IMR-90 (cell line): ENCODE measurements at regions not wholly inside any gene's neighbourhood (a gene's known extent, or its start where the extent isn't known, plus 50 kb on each side); places are given as distances from the start of the nearest gene placed in this dataset.

ENCODE experiments used
- ATAC-seq: fragments of 200-7000 bp; cut with Tn5 transposase; 2 replicates; pipeline ENCODE4 v1.9.1; 2020; ENCODE audit warnings: low read depth, mild to moderate bottlenecking, moderate library complexity
- BruUV-seq: library from RNA; stranded (reverse); fragments of 400-500 nt; replicated peaks from 2 replicates; lab custom pipeline; 2021; lab: Mats Ljungman, UMichigan
- CTCF ChIA-PET: fragments of 300-600 bp; formaldehyde crosslinking; extraction: SDS; loops from one replicate; lab custom pipeline; 2021; ENCODE audit warnings: antibody characterized with exemption; lab: Yijun Ruan, JAX
- POLR2A ChIA-PET: fragments of 300-600 bp; sonication (Branson Sonifier 250); formaldehyde crosslinking; loops from one replicate; lab custom pipeline; 2022; ENCODE audit warnings: antibody characterized with exemption; ENCODE audit not compliant: unreplicated experiment; lab: Charles Lee
- DNase-seq: peaks from one replicate; pipeline ENCODE4 v3.0.0; 2013
- H2AFZ ChIP-seq: replicated peaks from 2 replicates; pipeline ENCODE3; 2013; ENCODE audit warnings: low read length, mild to moderate bottlenecking; ENCODE audit not compliant: poor library complexity
- H2AK5ac ChIP-seq: 2 replicates; pipeline ENCODE4 v1.6.1; 2013; ENCODE audit warnings: low read depth, low read length, inconsistent platforms
- H2AK9ac ChIP-seq: replicated peaks from 2 replicates; pipeline ENCODE3; 2013; ENCODE audit warnings: mild to moderate bottlenecking, low read depth, low read length, moderate library complexity; ENCODE audit not compliant: poor library complexity
- H2BK120ac ChIP-seq: 2 replicates; pipeline ENCODE4 v1.6.1; 2013; ENCODE audit warnings: low read depth, low read length, inconsistent platforms
- H2BK15ac ChIP-seq: 3 replicates; pipeline ENCODE4 v1.6.1; 2013; ENCODE audit warnings: low read depth, low read length, inconsistent platforms
- H2BK20ac ChIP-seq: 2 replicates; pipeline ENCODE4 v1.6.1; 2013; ENCODE audit warnings: low read depth, mild to moderate bottlenecking, inconsistent platforms, low read length, moderate library complexity
- H2BK5ac ChIP-seq: 2 replicates; pipeline ENCODE4 v1.6.1; 2013; ENCODE audit warnings: mild to moderate bottlenecking, low read depth, low read length, inconsistent platforms; ENCODE audit not compliant: poor library complexity, severe bottlenecking
- H3K14ac ChIP-seq: replicated peaks from 2 replicates; pipeline ENCODE4 v1.6.1; 2013; ENCODE audit warnings: low read depth, low read length, inconsistent platforms
- H3K18ac ChIP-seq: 2 replicates; pipeline ENCODE4 v1.6.1; 2013; ENCODE audit warnings: low read depth, low read length, control low read depth
- H3K23ac ChIP-seq: 2 replicates; pipeline ENCODE4 v1.6.1; 2013; ENCODE audit warnings: low read depth, low read length, inconsistent platforms
- H3K27ac ChIP-seq: 2 replicates; pipeline ENCODE4 v1.5.1; 2013; ENCODE audit warnings: mild to moderate bottlenecking, control low read depth, low read length; ENCODE audit not compliant: insufficient read depth
- H3K27me3 ChIP-seq: 2 replicates; pipeline ENCODE4 v1.6.1; 2013; ENCODE audit warnings: low read length; ENCODE audit not compliant: control insufficient read depth, insufficient read depth
- H3K36me3 ChIP-seq: 2 replicates; pipeline ENCODE4 v1.6.1; 2013; ENCODE audit warnings: low read length, mixed read lengths; ENCODE audit not compliant: control insufficient read depth, insufficient read depth
- H3K4ac ChIP-seq: 2 replicates; pipeline ENCODE4 v1.6.1; 2013; ENCODE audit warnings: low read depth, low read length, inconsistent platforms
- H3K4me1 ChIP-seq: 2 replicates; pipeline ENCODE4 v1.6.1; 2013; ENCODE audit warnings: low read length, mixed read lengths; ENCODE audit not compliant: control insufficient read depth, insufficient read depth
- H3K4me2 ChIP-seq: 2 replicates; pipeline ENCODE4 v1.6.1; 2013; ENCODE audit warnings: low read depth, mild to moderate bottlenecking, control low read depth, low read length, moderate library complexity
- H3K4me3 ChIP-seq: 2 replicates; pipeline ENCODE4 v1.5.1; 2013; ENCODE audit warnings: low read depth, mild to moderate bottlenecking, control low read depth, low read length, moderate library complexity; ENCODE audit not compliant: insufficient read depth
- H3K56ac ChIP-seq: 2 replicates; pipeline ENCODE4 v1.6.1; 2013; ENCODE audit warnings: low read length, inconsistent platforms; ENCODE audit not compliant: insufficient read depth; ENCODE audit errors: extremely low read depth
- H3K79me1 ChIP-seq, 2 experiments: 2 replicates each; pipeline ENCODE4 v1.6.1; 2013; ENCODE audit warnings: low read length in 2 of 2, inconsistent platforms in 1 of 2, low read depth in 1 of 2
- H3K9ac ChIP-seq: 2 replicates; pipeline ENCODE4 v1.6.1; 2013; ENCODE audit warnings: low read depth, low read length, control low read depth
- H3K9me1 ChIP-seq: 2 replicates; pipeline ENCODE4 v1.6.1; 2013; ENCODE audit warnings: low read length, inconsistent platforms; ENCODE audit not compliant: insufficient read depth
- H3K9me3 ChIP-seq: 2 replicates; pipeline ENCODE4 v1.6.1; 2013; ENCODE audit warnings: low read length; ENCODE audit not compliant: control insufficient read depth, insufficient read depth
- H4K20me1 ChIP-seq: 2 replicates; pipeline ENCODE4 v1.6.1; 2013; ENCODE audit warnings: low read length, inconsistent platforms; ENCODE audit not compliant: insufficient read depth
- H4K5ac ChIP-seq: 2 replicates; pipeline ENCODE4 v1.6.1; 2013; ENCODE audit warnings: mild to moderate bottlenecking, low read depth, low read length, control low read depth
- H4K8ac ChIP-seq, 2 experiments: 2 replicates each; pipeline ENCODE4 v1.6.1; 2013; ENCODE audit warnings: low read depth in 2 of 2, low read length in 2 of 2, control low read depth in 1 of 2, inconsistent platforms in 1 of 2
- H4K91ac ChIP-seq: 2 replicates; pipeline ENCODE4 v1.6.1; 2013; ENCODE audit warnings: low read depth, low read length, inconsistent platforms; ENCODE audit not compliant: insufficient read depth
- BHLHE40 ChIP-seq: fragments of 150-350 bp; IDR thresholded peaks from 2 replicates; pipeline ENCODE4 v1.6.1; 2016; ENCODE audit warnings: mild to moderate bottlenecking, low read depth, low read length
- CEBPB ChIP-seq: IDR thresholded peaks from 2 replicates; pipeline ENCODE4 v1.6.1; 2012; ENCODE audit warnings: low read depth, low read length, improper control_type of control experiment
- FOS ChIP-seq: fragments of 150-350 bp; IDR thresholded peaks from 2 replicates; pipeline ENCODE4 v1.6.1; 2016; ENCODE audit warnings: low read depth, low read length
- MAFK ChIP-seq: IDR thresholded peaks from 2 replicates; pipeline ENCODE4 v1.6.1; 2012; ENCODE audit warnings: low read depth, low read length, improper control_type of control experiment
- MAZ ChIP-seq: IDR thresholded peaks from 2 replicates; pipeline ENCODE4 v1.6.1; 2012; ENCODE audit warnings: low read depth, mild to moderate bottlenecking, low read length, improper control_type of control experiment, moderate library complexity, borderline replicate concordance
- MXI1 ChIP-seq: IDR thresholded peaks from 2 replicates; pipeline ENCODE4 v1.6.1; 2012; ENCODE audit warnings: low read depth, mild to moderate bottlenecking, low read length, moderate library complexity, borderline replicate concordance
- NFE2L2 ChIP-seq: fragments of 150-350 bp; IDR thresholded peaks from 2 replicates; pipeline ENCODE4 v1.6.1; 2016; ENCODE audit warnings: low read depth, mild to moderate bottlenecking, low read length
- POLR2A ChIP-seq: IDR thresholded peaks from 2 replicates; pipeline ENCODE4 v1.6.1; 2012; ENCODE audit warnings: mild to moderate bottlenecking, low read depth, low read length
- RAD21 ChIP-seq: IDR thresholded peaks from 2 replicates; pipeline ENCODE4 v1.6.1; 2012; ENCODE audit warnings: low read length, improper control_type of control experiment
- RCOR1 ChIP-seq: IDR thresholded peaks from 2 replicates; pipeline ENCODE4 v1.6.1; 2012; ENCODE audit warnings: mild to moderate bottlenecking, low read length, improper control_type of control experiment; ENCODE audit not compliant: insufficient replicate concordance
- RFX5 ChIP-seq: IDR thresholded peaks from 2 replicates; pipeline ENCODE4 v1.8.0; 2012; ENCODE audit warnings: low read depth, mild to moderate bottlenecking, low read length, moderate library complexity
- SMC3 ChIP-seq: fragments of 150-350 bp; IDR thresholded peaks from 2 replicates; pipeline ENCODE4 v1.6.1; 2016; ENCODE audit warnings: low read depth, mild to moderate bottlenecking, antibody characterized with exemption, low read length, moderate library complexity
- WGBS, 2 experiments: methylation state at CpG; one replicate each; pipeline versions ENCODE4 v1.1.5 to v1.1.7; 2013; ENCODE audit warnings: missing lambda C conversion rate in 2 of 2; ENCODE audit not compliant: insufficient read length in 1 of 2; ENCODE audit errors: extremely low coverage in 2 of 2; 5-methylcytosine and 5-hydroxymethylcytosine counted together
- dilution Hi-C: fragments of 300-500 bp; cut with HindIII; formaldehyde crosslinking; loops from one replicate; pipeline ENCODE4 v1.14.3; 2018; ENCODE audit warnings: low sequenced_read_pairs; ENCODE audit not compliant: unreplicated experiment
- in situ Hi-C: fragments of 300-500 bp; cut with MboI; formaldehyde crosslinking; loops from 3 replicates; pipeline ENCODE4 v1.14.3; 2019; ENCODE audit warnings: low sequenced_read_pairs, inconsistent platforms, mixed read lengths
- intact Hi-C: fragments of 100-400 bp; cut with micrococcal nuclease; formaldehyde crosslinking; loops from 2 replicates; pipeline ENCODE4 v1.10.0; 2022
- TF ChIP-seq, protein P1 (sequence below): fragments of 150-350 bp; IDR thresholded peaks from 2 replicates; pipeline ENCODE4 v1.6.1; 2017; ENCODE audit warnings: mild to moderate bottlenecking, antibody characterized with exemption, low read length, low read depth
- TF ChIP-seq, protein P2 (sequence below): conservative IDR thresholded peaks from 2 replicates; pipeline ENCODE4 v1.5.1; 2012; ENCODE audit warnings: mild to moderate bottlenecking, low read depth, low read length, improper control_type of control experiment
- TF ChIP-seq, protein P3 (sequence below): fragments of 150-350 bp; IDR thresholded peaks from 2 replicates; pipeline ENCODE4 v1.6.1; 2016; ENCODE audit warnings: low read depth, mild to moderate bottlenecking, low read length, moderate library complexity, borderline replicate concordance

DNA sequence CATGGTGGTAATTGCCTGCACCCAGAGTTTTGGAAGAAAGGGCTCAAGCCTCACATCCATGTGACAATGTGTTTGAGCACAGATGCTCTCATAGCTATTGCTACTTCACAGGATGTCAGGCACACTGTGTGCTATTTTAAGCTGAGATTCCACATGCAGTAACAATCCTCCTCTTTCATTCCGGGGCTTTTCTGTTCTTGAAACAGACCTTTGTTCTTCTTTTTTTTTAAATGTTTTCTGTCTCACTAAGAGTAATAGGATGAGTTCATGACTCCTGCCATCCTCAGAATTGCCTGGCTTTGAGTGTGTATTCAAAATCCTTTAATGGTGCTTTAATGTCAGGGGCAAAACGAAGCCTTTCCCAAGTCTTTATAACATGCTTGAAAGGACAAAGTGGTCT, 198.9 kb downstream of the ABCC12 start:
- Histone ChIP-seq H3K18ac (no peak overlapping the region), H3K27me3 (peaks cover 2% of the 10 kb centered on the region; the same call in 1 of the 2 replicates), H2BK5ac (no peak overlapping the region), H2AFZ (no peak overlapping the region), H3K79me1 (no peaks in the 10 kb centered on the region), H3K4ac (no peak overlapping the region), H2BK120ac (no peak overlapping the region), H2BK15ac (no peak overlapping the region), H4K8ac (no peak overlapping the region), H3K56ac (no peak overlapping the region), H2AK5ac (no peak overlapping the region), H4K5ac (no peak overlapping the region), H3K4me1 (no peaks in the 10 kb centered on the region), H3K36me3 (no peaks in the 10 kb centered on the region), H2BK20ac (no peak overlapping the region), H2AK9ac (no peak overlapping the region), H4K20me1 (no peaks in the 10 kb centered on the region), H3K27ac (no peak overlapping the region), H3K4me3 (no peak overlapping the region), H3K14ac (no peak overlapping the region), H4K91ac (no peak overlapping the region), H3K9ac (no peak overlapping the region), H3K9me3 (no peaks in the 10 kb centered on the region), H3K23ac (no peak overlapping the region), H3K4me2 (no peak overlapping the region), H3K9me1 (no peaks in the 10 kb centered on the region)
- no peak for ATAC-seq
- POLR2A ChIA-PET = no interaction called here
- 0% methylated on average over 1 of the region's 2 CpGs; no CpG with 5 or more reads in 1 of the 2 experiments for WGBS, 2 experiments
- BruUV-seq = no TSS peak
- TF ChIP-seq RCOR1 (no peak), FOS (no peak), RFX5 (no peak), MXI1 (no peak), CEBPB (no peak), MAZ (no peak), RAD21 (no peak), NFE2L2 (no peak), POLR2A (no peak), MAFK (no peak), SMC3 (no peak), BHLHE40 (no peak)
- TF ChIP-seq, protein P1, sequence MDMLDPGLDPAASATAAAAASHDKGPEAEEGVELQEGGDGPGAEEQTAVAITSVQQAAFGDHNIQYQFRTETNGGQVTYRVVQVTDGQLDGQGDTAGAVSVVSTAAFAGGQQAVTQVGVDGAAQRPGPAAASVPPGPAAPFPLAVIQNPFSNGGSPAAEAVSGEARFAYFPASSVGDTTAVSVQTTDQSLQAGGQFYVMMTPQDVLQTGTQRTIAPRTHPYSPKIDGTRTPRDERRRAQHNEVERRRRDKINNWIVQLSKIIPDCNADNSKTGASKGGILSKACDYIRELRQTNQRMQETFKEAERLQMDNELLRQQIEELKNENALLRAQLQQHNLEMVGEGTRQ = no peak
- TF ChIP-seq, protein P2, sequence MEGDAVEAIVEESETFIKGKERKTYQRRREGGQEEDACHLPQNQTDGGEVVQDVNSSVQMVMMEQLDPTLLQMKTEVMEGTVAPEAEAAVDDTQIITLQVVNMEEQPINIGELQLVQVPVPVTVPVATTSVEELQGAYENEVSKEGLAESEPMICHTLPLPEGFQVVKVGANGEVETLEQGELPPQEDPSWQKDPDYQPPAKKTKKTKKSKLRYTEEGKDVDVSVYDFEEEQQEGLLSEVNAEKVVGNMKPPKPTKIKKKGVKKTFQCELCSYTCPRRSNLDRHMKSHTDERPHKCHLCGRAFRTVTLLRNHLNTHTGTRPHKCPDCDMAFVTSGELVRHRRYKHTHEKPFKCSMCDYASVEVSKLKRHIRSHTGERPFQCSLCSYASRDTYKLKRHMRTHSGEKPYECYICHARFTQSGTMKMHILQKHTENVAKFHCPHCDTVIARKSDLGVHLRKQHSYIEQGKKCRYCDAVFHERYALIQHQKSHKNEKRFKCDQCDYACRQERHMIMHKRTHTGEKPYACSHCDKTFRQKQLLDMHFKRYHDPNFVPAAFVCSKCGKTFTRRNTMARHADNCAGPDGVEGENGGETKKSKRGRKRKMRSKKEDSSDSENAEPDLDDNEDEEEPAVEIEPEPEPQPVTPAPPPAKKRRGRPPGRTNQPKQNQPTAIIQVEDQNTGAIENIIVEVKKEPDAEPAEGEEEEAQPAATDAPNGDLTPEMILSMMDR = no peak
- TF ChIP-seq, protein P3, sequence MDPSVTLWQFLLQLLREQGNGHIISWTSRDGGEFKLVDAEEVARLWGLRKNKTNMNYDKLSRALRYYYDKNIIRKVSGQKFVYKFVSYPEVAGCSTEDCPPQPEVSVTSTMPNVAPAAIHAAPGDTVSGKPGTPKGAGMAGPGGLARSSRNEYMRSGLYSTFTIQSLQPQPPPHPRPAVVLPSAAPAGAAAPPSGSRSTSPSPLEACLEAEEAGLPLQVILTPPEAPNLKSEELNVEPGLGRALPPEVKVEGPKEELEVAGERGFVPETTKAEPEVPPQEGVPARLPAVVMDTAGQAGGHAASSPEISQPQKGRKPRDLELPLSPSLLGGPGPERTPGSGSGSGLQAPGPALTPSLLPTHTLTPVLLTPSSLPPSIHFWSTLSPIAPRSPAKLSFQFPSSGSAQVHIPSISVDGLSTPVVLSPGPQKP = no peak
- in situ Hi-C loops = no loop called here
- no peak for DNase-seq
- dilution Hi-C loops = no loop called here
- CTCF ChIA-PET = interaction anchor here (0.6 to 0.7 kb wide), 2 partner anchors 9 to 19 kb away, joined by 3 read pairs; no protein-coding TSS in a partner anchor
- intact Hi-C loops = no loop called here
